Muscle layer of colon (tissue), 2 donors: ENCODE measurements at regions not wholly inside any gene's neighbourhood (a gene's known extent, or its start where the extent isn't known, plus 50 kb on each side); places are given as distances from the start of the nearest gene placed in this dataset.

Experiments used
- H3K27ac ChIP-seq: one replicate; pipeline ENCODE4 v1.7.0; 2013; ENCODE audit warnings: low read depth, mild to moderate bottlenecking, low read length, moderate library complexity
- H3K27me3 ChIP-seq, 2 donors: one replicate each; pipeline ENCODE4 v1.7.0; 2013; ENCODE audit warnings: low read length in 2 of 2, mild to moderate bottlenecking in 2 of 2; ENCODE audit not compliant: insufficient read depth in 2 of 2, control insufficient read depth in 1 of 2
- H3K36me3 ChIP-seq: one replicate; pipeline ENCODE4 v1.7.0; 2013; ENCODE audit warnings: mild to moderate bottlenecking, low read length; ENCODE audit not compliant: insufficient read depth
- H3K4me1 ChIP-seq: one replicate; pipeline ENCODE4 v1.7.0; 2013; ENCODE audit warnings: mild to moderate bottlenecking, low read length; ENCODE audit not compliant: insufficient read depth
- H3K4me3 ChIP-seq, 2 donors: one replicate each; pipeline ENCODE4 v1.7.0; 2013; ENCODE audit warnings: low read length in 2 of 2, low read depth in 1 of 2, mild to moderate bottlenecking in 1 of 2, moderate library complexity in 1 of 2
- H3K9ac ChIP-seq: one replicate; pipeline ENCODE4 v1.7.0; 2013; ENCODE audit warnings: low read length
- H3K9me3 ChIP-seq: one replicate; pipeline ENCODE4 v1.7.0; 2013; ENCODE audit warnings: mild to moderate bottlenecking, low read length
- donor health status: abdominal sarcoma.
- donor health status: Adenocarcinoma of cecum.

- H3K9ac ChIP-seq: no peak overlapping the region
These were observed 294.4 kb upstream of the NPVF start for GRCh38 chr7:25522727-25523126.

DNA sequence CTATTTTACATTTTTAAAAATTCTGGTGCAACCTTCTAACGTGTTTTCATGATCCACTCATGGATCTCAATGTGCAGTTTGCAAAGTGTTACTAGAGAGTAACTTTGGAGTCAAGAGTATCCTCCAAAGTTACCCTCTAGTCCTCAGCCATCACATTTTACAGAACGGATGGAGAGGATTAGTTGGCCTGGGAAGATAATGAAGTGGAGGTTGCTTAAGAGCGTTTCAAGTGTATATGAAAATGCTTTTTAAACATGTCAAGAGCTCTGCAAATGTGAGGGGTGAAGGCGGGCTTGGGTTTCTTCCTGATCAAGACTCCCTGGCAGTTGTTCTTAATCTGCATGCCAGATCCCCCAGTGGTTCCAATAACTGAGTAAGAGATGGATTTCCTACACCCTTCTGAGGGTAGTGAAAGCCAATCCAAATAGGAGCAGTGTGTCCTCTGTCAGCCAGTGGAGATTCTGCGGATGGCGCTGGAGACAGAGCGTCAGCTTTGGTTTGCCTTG, 299.4 kb upstream of the NPVF start:
- no peaks in the 10 kb centered on the region for H3K4me1 ChIP-seq
- no peaks in the 10 kb centered on the region for H3K9me3 ChIP-seq
- H3K27ac ChIP-seq: no peak overlapping the region
- no peak overlapping the region for H3K9ac ChIP-seq
- no peaks in the 10 kb centered on the region for H3K27me3 ChIP-seq
- H3K36me3 ChIP-seq: no peaks in the 10 kb centered on the region
- no peak overlapping the region for H3K4me3 ChIP-seq

More at GRCh38 chr7:25522727-25523126, 294.4 kb upstream of the NPVF start:
- Histone ChIP-seq H3K4me3 (no peak overlapping the region), H3K36me3 (no peaks in the 10 kb centered on the region), H3K4me1 (no peaks in the 10 kb centered on the region), H3K27me3 (no peaks in the 10 kb centered on the region), H3K9me3 (no peaks in the 10 kb centered on the region), H3K27ac (no peak overlapping the region)

DNA sequence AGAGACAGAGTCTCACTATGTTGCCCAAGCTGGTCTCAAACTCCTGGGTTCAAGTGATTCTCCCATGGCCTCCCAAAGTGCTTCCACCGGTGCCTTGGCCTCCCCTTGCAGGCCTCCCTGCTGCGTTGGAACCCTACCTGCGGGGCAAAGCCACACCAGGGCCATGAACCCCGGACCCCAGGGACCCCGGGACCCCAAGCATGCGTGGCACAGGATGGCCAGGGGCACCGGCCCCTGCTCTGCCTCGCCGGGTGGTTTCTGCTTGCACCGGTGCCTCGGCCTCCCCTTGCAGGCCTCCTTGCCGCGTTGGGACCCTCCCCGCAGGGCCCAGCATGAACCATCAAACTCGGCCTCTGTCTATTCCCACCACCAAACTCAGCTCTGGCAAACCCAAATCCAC, 301.0 kb upstream of the NPVF start:
- Histone ChIP-seq H3K9me3 (no peaks in the 10 kb centered on the region), H3K27me3 (no peaks in the 10 kb centered on the region), H3K4me3 (no peak overlapping the region), H3K27ac (no peak overlapping the region), H3K36me3 (no peaks in the 10 kb centered on the region), H3K4me1 (no peaks in the 10 kb centered on the region), H3K9ac (no peak overlapping the region)

DNA sequence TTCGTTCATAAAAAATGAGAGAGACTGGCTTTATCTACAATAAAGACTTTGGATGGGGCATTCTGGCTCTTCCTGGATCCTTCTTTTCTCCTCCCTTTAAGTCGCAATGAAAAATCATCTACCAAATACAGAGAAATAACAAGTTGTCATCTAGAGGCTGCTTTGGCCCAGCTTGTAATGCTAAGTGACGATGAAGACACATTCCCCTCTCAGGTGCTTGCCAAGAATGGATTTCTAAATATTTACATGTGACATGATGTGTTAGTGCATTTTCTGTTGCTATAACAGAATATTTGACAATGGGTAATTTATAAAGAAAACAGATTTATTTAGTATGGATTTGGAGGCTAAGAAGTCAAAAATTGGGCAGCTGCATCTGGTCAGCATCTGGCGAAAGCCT, 308.6 kb upstream of the NPVF start:
- no peaks in the 10 kb centered on the region for H3K4me1 ChIP-seq
- no peak overlapping the region for H3K9ac ChIP-seq
- no peaks in the 10 kb centered on the region for H3K27me3 ChIP-seq
- no peaks in the 10 kb centered on the region for H3K36me3 ChIP-seq
- no peak overlapping the region for H3K27ac ChIP-seq
- no peaks in the 10 kb centered on the region for H3K9me3 ChIP-seq
- no peak overlapping the region for H3K4me3 ChIP-seq

DNA sequence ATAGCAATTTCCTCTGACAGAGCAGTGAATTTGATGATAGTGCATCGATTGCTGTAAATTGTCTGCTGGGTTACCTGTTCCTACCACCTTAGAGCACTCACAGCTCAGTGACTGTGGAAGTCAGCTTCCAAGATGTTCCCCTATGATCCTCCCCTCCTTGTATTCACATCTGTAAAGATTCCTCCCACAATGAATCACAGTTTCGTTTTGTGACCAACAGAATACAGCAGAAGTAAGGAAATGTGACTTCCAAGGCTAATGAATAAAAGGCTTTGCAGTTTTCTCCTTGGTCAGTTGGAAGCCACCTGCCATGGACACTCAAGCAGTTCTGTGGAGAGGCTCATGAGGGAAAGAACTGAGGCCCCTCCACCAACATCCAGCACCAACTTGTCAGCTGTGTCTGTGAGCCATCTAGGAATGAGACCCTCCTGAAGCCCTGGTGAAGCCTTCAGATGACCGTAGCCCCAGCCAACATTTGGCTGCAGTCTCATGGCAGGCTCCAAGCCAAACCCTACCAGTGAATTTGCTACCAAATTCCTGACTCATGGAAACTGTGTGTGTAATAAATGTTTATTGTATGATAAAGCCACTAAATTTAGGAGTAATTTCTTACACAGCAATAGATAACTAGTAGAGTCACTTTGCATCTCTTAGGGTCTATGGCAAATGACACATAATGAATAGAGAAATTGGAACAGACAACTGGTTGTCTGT, 309.5 kb upstream of the NPVF start:
- Histone ChIP-seq H3K9me3 (no peaks in the 10 kb centered on the region), H3K4me3 (no peak overlapping the region), H3K27ac (no peak overlapping the region), H3K27me3 (no peaks in the 10 kb centered on the region), H3K36me3 (no peaks in the 10 kb centered on the region), H3K4me1 (no peaks in the 10 kb centered on the region), H3K9ac (no peak overlapping the region)

DNA sequence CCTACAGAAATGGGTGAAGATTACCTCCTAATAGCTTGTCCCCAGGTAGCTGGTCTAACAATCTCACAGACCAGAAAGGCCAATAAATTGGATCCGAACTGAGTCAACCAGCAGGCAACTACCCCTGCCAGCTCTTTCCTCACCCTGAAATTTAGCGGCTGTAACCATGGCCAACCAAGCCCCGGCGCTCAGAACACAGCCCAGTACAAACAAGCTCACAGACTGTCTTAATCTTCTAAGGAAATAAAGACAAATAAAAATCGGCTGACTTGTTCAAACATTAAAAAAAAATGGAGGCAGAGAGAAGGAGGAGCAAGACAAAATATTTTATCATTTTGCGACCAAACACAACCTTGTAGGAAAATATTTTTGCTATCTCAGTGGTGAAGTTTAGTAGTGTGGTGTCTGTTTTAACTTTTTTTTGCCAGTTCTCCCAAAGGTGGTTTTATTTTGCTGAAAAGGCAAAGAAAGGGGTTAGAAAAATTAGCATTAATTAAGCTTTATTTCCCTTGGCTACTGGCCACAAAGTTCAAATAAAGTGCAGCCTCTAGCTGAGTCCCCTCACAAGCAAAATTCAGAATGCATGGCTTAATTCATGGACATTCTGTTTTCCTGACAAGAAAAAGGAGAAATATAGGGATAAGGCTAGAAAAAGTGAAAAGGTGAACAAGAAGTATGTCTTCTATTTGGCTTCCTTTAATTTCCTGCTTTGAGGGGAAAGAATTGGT, 313.0 kb upstream of the NPVF start:
- H3K27me3 ChIP-seq: no peaks in the 10 kb centered on the region
- H3K4me3 ChIP-seq: no peak overlapping the region
- H3K9ac ChIP-seq: no peak overlapping the region
- H3K9me3 ChIP-seq: no peaks in the 10 kb centered on the region
- no peaks in the 10 kb centered on the region for H3K36me3 ChIP-seq
- no peaks in the 10 kb centered on the region for H3K4me1 ChIP-seq
- H3K27ac ChIP-seq: no peak overlapping the region

DNA sequence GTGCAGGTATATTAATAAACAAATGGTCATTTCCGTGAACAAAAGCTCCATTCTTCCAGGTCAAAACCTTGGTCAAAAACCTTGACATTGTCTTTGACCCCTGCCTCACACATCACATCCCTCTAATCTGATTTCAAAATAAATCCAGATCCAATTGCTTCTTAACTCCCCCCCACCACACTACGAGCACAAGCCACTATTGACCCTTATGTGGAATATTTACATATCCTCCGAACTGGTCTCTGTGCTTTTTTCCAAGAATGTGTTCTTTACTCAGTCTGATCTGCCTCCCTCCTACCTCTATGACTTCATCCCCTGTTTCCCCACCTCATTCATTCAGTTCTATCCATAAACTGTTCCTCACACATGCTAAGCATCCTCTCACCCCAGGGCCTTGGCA, 313.6 kb upstream of the NPVF start:
- Histone ChIP-seq H3K36me3 (no peaks in the 10 kb centered on the region), H3K4me1 (no peaks in the 10 kb centered on the region), H3K9me3 (no peaks in the 10 kb centered on the region), H3K4me3 (no peak overlapping the region), H3K27me3 (no peaks in the 10 kb centered on the region), H3K9ac (no peak overlapping the region), H3K27ac (no peak overlapping the region)

- Histone ChIP-seq H3K9ac (no peak overlapping the region), H3K27ac (no peak overlapping the region), H3K4me1 (no peaks in the 10 kb centered on the region), H3K27me3 (no peaks in the 10 kb centered on the region), H3K36me3 (no peaks in the 10 kb centered on the region), H3K9me3 (no peaks in the 10 kb centered on the region), H3K4me3 (no peak overlapping the region)
These were observed 314.9 kb upstream of the NPVF start for GRCh38 chr7:25543210-25543609.

DNA sequence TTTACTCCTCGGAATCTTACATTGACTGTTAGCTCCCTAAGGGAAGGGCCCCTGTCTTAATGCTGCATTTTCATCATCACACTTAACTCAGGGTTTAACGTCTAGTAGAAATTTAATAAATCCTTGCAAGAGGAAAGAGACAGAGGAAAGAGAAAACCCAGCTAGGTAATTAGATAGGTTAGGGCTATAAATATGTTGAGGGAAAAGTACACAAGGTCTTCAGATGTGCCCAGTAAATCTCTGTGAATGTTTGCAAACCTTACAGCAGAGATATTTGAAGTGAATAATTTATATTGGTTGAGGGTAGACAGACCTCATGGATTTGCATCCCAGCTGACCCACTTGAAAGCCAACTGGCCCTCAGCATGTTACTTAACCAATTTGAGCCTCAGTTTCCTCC, 315.5 kb upstream of the NPVF start:
- H3K27me3 ChIP-seq: no peaks in the 10 kb centered on the region

DNA sequence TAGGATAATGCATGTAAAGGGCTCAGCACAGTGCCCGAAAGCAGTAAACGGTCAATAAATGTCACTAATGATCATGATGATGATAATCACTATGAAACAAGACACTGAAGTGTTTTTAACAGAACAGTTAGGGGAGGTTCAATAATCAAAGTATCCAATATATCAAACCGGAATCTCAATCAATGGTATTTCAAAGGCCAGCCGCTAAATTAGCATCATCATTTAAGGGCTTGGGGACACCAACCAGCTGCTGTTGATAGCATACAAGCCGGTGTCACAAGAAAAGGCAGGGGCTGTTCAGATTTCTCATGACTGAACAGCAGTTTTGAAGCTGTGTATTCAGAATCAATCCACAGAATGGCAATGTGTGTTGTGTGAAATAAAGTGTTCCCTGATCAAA, 316.0 kb upstream of the NPVF start:
- Histone ChIP-seq H3K4me3 (no peak overlapping the region), H3K9ac (no peak overlapping the region), H3K27me3 (no peaks in the 10 kb centered on the region), H3K27ac (no peak overlapping the region), H3K4me1 (no peaks in the 10 kb centered on the region), H3K36me3 (no peaks in the 10 kb centered on the region), H3K9me3 (no peaks in the 10 kb centered on the region)

More for the DNA sequence above, 315.5 kb upstream of the NPVF start:
- no peaks in the 10 kb centered on the region for H3K36me3 ChIP-seq
- no peak overlapping the region for H3K27ac ChIP-seq
- H3K4me3 ChIP-seq: no peak overlapping the region
- H3K9ac ChIP-seq: no peak overlapping the region
- H3K9me3 ChIP-seq: no peaks in the 10 kb centered on the region
- no peaks in the 10 kb centered on the region for H3K4me1 ChIP-seq

- no peaks in the 10 kb centered on the region for H3K9me3 ChIP-seq
- H3K4me1 ChIP-seq: no peaks in the 10 kb centered on the region
- no peaks in the 10 kb centered on the region for H3K27me3 ChIP-seq
- H3K9ac ChIP-seq: no peak overlapping the region
- no peaks in the 10 kb centered on the region for H3K36me3 ChIP-seq
- H3K4me3 ChIP-seq: no peak overlapping the region
- H3K27ac ChIP-seq: no peak overlapping the region
These were observed 317.1 kb upstream of the NPVF start for GRCh38 chr7:25545124-25546008.
